GM12891 (cell line): ENCODE measurements at regions not wholly inside any gene's neighbourhood (a gene's known extent, or its start where the extent isn't known, plus 50 kb on each side); places are given as distances from the start of the nearest gene placed in this dataset.

ENCODE experiments used
- DNase-seq: peaks from one replicate; pipeline ENCODE4 v3.0.0; 2011; ENCODE audit warnings: low spot score; ENCODE audit not compliant: insufficient read length
- FAIRE-seq: peaks from 2 replicates; lab custom pipeline; 2011; peaks lifted over from hg19 to GRCh38; lab: Jason Lieb, UNC
- PAX5 ChIP-seq: IDR thresholded peaks from 2 replicates; pipeline ENCODE4 v1.6.1; 2011; ENCODE audit warnings: low read length, moderate library complexity, mild to moderate bottlenecking; ENCODE audit not compliant: insufficient read depth, severe bottlenecking
- POLR2A ChIP-seq: IDR thresholded peaks from 2 replicates; pipeline ENCODE4 v1.6.1; 2011; ENCODE audit warnings: low read depth, low read length, control low read depth
- POLR2AphosphoS5 ChIP-seq: IDR thresholded peaks from 2 replicates; pipeline ENCODE4 v1.6.1; 2011; ENCODE audit warnings: low read depth, low read length, control low read depth
- POU2F2 ChIP-seq: IDR thresholded peaks from 2 replicates; pipeline ENCODE4 v1.6.1; 2011; ENCODE audit warnings: low read depth, mild to moderate bottlenecking, control low read depth, low read length, moderate library complexity
- SPI1 ChIP-seq: IDR thresholded peaks from 2 replicates; pipeline ENCODE4 v1.6.1; 2011; ENCODE audit warnings: low read depth, low read length, control low read depth
- TAF1 ChIP-seq: IDR thresholded peaks from 2 replicates; pipeline ENCODE4 v1.6.1; 2011; ENCODE audit warnings: low read depth, low read length, control low read depth

- TF ChIP-seq POLR2A (no peak), POU2F2 (no peak), SPI1 (no peak), POLR2AphosphoS5 (no peak), TAF1 (no peak), PAX5 (no peak)
- no peak for DNase-seq
- no peak for FAIRE-seq
These were observed 268.8 kb upstream of the STT3B start for GRCh38 chr3:31263897-31264296.

GRCh38 chr3:31265646-31266428 lies 266.9 kb upstream of the STT3B start:
- FAIRE-seq = no peak
- no peak for TF ChIP-seq TAF1
- no peak for TF ChIP-seq POLR2AphosphoS5
- TF ChIP-seq SPI1 = no peak
- TF ChIP-seq POU2F2 = no peak
- no peak for TF ChIP-seq POLR2A
- no peak for TF ChIP-seq PAX5
- no peak for DNase-seq

GRCh38 chr3:31268868-31269267 lies 263.9 kb upstream of the STT3B start:
- FAIRE-seq (peak; percentile 20), DNase-seq (no peak)
- TF ChIP-seq TAF1 (no peak), PAX5 (no peak), POLR2AphosphoS5 (no peak), POU2F2 (no peak), POLR2A (no peak), SPI1 (no peak)

GRCh38 chr3:31270010-31270409 lies 262.7 kb upstream of the STT3B start:
- DNase-seq (no peak), FAIRE-seq (no peak)
- TF ChIP-seq POLR2A (no peak), SPI1 (no peak), POLR2AphosphoS5 (no peak), POU2F2 (no peak), TAF1 (no peak), PAX5 (no peak)

- no peak for FAIRE-seq
- DNase-seq = no peak
- TF ChIP-seq POU2F2 (no peak), TAF1 (no peak), POLR2A (no peak), PAX5 (no peak), POLR2AphosphoS5 (no peak), SPI1 (no peak)
These were observed 258.2 kb upstream of the STT3B start for GRCh38 chr3:31274326-31275024.

DNA sequence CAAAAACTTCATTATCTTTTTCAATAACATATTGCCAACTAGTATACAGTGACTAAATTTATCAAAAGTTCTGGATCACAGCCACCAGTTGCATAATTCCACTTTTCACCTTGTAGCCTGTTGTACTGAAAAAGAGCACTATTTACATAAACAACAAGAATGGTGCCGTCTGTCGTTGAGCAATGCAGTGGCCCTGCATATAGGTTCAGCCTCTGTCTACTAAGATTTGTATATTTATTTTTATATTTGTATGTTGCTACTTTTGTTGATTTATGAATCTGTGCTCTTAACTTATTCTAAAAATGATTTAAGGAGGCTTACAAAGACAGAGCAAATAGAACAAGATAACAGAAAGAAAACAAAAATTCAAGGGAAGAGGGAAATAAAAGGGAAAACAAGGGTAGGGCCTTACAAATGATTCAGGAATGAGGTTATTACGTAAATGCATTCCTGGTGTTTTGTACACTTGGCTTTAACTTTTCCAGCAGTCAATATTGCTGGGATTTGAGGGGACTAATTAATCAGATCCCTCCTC lies 257.6 kb upstream of the STT3B start:
- TF ChIP-seq PAX5 (no peak), TAF1 (no peak), POU2F2 (no peak), POLR2A (no peak), SPI1 (no peak), POLR2AphosphoS5 (no peak)
- FAIRE-seq (no peak), DNase-seq (no peak)

DNA sequence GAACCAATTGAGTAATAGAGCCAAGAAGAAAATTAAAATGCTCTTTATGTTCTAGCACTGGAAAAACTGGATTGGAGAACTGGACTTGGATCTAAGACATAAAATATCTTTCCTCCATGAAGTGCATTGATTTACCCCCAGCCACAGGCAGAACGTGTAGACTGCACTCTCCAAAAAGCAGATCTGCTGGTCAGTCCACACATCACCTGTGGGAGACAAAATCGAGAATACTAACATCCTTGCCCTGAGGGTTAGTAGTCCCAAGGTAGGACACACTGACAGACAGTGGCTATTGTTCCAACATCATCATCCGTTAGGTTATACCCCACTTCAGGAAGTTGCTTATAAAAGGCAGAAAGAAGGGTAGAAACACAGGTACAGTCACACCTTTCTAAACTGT lies 257.1 kb upstream of the STT3B start:
- no peak for FAIRE-seq
- TF ChIP-seq POLR2A (no peak), POLR2AphosphoS5 (no peak), SPI1 (no peak), TAF1 (no peak), POU2F2 (no peak), PAX5 (no peak)

DNA sequence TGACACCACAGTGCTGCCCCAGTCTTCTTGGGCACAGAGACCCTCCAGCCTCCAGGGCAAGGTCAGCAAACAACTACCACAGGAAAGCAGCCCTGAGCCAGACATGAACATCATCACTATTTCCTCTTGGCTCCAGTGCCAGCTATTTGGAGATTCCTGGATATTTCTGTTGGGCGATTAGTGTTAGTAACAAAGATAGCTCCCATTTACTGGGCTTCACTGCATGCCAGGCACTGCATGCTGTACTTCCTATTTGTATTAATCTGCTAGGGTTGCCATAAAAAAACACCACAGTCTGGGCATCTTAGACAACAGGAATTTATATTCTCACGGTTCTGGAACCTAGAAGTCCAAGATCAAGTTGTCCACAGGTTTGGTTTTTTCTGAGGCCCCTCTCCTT lies 255.1 kb upstream of the STT3B start:
- TF ChIP-seq POU2F2 (no peak), POLR2AphosphoS5 (no peak), POLR2A (no peak), PAX5 (no peak), SPI1 (no peak), TAF1 (no peak)
- FAIRE-seq (no peak), DNase-seq (no peak)

More for the DNA sequence above, 257.1 kb upstream of the STT3B start:
- DNase-seq = no peak

DNA sequence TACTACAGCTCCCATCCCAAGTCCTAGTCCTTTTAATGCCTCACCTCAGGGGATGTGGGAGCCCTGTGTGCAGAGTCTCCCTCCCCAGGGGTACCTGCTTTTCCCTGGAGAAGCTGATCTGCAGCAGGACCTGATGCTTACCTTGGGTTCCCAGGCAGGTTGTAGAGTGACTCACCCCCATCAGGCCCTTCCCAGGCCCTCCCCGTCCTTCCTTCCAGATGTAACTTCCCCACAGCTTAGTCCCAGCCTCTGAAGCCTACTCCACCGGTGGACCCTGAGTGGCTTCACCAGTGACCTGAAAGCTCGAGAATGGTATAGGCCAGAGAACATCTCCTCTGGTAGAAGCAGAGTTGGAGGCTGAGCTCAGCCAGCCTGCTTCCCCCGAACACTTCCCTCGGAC lies 254.2 kb upstream of the STT3B start:
- no peak for FAIRE-seq
- no peak for DNase-seq
- TF ChIP-seq PAX5 = no peak
- TF ChIP-seq SPI1 = no peak
- no peak for TF ChIP-seq TAF1
- TF ChIP-seq POLR2AphosphoS5 = no peak
- no peak for TF ChIP-seq POU2F2
- TF ChIP-seq POLR2A = no peak

DNA sequence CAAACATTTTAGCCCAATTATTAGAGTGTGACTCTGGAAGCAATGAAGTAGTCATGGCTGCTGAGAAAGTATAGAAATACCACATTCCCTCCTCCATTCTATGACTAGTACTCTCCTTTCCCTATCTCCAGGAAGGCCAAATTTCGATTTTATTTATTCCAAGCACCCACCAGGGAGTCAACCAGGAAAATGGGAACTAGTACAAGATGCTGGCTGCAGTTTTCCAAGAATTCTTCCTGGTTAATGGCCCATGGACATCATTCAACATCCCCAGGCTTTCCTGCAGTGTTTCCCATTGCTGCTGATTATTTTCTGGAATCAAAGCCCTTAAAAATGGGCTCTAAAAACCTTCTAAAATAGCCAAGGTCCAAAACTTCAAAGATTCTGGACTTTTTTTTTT lies 247.9 kb upstream of the STT3B start:
- DNase-seq (no peak), FAIRE-seq (no peak)
- no peak for TF ChIP-seq PAX5
- TF ChIP-seq SPI1 = no peak
- no peak for TF ChIP-seq POLR2AphosphoS5
- no peak for TF ChIP-seq POLR2A
- no peak for TF ChIP-seq TAF1
- no peak for TF ChIP-seq POU2F2
